HEK293 (cell line): ENCODE measurements at regions not wholly inside any gene's neighbourhood (a gene's known extent, or its start where the extent isn't known, plus 50 kb on each side); places are given as distances from the start of the nearest gene placed in this dataset.

Experiments used
- BCL11A ChIP-seq: fragments of 450-650 bp; formaldehyde crosslinking; IDR thresholded peaks from 2 replicates; pipeline ENCODE4 v1.5.1; 2016; ENCODE audit warnings: low read depth, missing biosample characterization, missing genetic modification characterization
- TF ChIP-seq, protein P1 (sequence below): fragments of 450-650 bp; formaldehyde crosslinking; IDR thresholded peaks from 2 replicates; pipeline ENCODE4 v1.5.1; 2016; ENCODE audit warnings: missing biosample characterization, missing genetic modification characterization
- TF ChIP-seq, protein P2 (sequence below): fragments of 450-650 bp; formaldehyde crosslinking; IDR thresholded peaks from 2 replicates; pipeline ENCODE4 v1.5.1; 2016; ENCODE audit warnings: missing biosample characterization, missing genetic modification characterization

DNA sequence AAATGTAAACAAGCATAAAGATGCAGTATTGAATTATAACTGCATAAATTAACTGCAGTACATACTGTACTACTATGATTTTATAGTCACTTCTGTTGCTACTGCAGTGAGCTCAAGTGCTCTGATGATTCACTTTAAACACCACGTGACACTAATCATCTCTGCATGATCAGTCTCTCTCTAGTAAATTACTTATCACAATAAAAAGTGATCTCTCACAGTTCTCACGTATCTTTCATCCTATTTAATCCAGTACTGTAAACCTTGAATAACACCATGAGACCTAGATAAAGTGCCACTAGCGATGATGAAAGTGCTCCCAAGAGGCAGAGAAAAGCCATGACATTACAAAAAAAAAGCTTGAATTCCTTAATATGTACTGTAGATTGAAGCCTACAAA lies 1242.0 kb downstream of the AMY1C start:
- TF ChIP-seq BCL11A (tag by site-specific recombination) = no peak
- TF ChIP-seq, protein P1, sequence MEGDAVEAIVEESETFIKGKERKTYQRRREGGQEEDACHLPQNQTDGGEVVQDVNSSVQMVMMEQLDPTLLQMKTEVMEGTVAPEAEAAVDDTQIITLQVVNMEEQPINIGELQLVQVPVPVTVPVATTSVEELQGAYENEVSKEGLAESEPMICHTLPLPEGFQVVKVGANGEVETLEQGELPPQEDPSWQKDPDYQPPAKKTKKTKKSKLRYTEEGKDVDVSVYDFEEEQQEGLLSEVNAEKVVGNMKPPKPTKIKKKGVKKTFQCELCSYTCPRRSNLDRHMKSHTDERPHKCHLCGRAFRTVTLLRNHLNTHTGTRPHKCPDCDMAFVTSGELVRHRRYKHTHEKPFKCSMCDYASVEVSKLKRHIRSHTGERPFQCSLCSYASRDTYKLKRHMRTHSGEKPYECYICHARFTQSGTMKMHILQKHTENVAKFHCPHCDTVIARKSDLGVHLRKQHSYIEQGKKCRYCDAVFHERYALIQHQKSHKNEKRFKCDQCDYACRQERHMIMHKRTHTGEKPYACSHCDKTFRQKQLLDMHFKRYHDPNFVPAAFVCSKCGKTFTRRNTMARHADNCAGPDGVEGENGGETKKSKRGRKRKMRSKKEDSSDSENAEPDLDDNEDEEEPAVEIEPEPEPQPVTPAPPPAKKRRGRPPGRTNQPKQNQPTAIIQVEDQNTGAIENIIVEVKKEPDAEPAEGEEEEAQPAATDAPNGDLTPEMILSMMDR (tag by site-specific recombination) = no peak
- TF ChIP-seq, protein P2, sequence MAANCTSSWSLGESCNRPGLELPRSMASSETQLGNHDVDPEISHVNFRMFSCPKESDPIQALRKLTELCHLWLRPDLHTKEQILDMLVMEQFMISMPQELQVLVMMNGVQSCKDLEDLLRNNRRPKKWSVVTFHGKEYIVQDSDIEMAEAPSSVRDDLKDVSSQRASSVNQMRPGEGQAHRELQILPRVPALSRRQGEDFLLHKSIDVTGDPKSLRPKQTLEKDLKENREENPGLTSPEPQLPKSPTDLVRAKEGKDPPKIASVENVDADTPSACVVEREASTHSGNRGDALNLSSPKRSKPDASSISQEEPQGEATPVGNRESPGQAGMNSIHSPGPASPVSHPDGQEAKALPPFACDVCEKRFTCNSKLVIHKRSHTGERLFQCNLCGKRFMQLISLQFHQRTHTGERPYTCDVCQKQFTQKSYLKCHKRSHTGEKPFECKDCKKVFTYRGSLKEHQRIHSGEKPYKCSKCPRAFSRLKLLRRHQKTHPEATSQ (tag by site-specific recombination) = no peak
